ENCODE measurements at regions not wholly inside any gene's neighbourhood (a gene's known extent, or its start where the extent isn't known, plus 50 kb on each side); places are given as distances from the start of the nearest gene placed in this dataset.
A peak's percentile ranks its signal among the peaks of the same experiment; 100 is the strongest.

GRCh38 chr3:62938583-62938982 is 63.4 kb upstream of the CADPS start:
- TF ChIP-seq CTCF (IDR thresholded peaks at IDR 0.05): no peak
- H3K4me3 Mint-ChIP-seq (ENCODE audit: unreplicated experiment): no peak overlapping the region
- H3K9me3 Mint-ChIP-seq (ENCODE audit: low read depth): peaks cover 12% of the 10 kb centered on the region
- H3K36me3 Mint-ChIP-seq (ENCODE audit: low read depth): no peaks in the 10 kb centered on the region
- H3K27me3 Mint-ChIP-seq (ENCODE audit: low read depth): no peaks in the 10 kb centered on the region
- no peak for DNase-seq (ENCODE audit: low spot score)
- H3K4me1 Mint-ChIP-seq (ENCODE audit: low read depth): peaks cover 4% of the 10 kb centered on the region
- no peak overlapping the region for H3K27ac Mint-ChIP-seq (ENCODE audit: unreplicated experiment)

- H3K27me3 Mint-ChIP-seq (ENCODE audit: low read depth): peaks cover 2% of the 10 kb centered on the region
- DNase-seq (ENCODE audit: low spot score): no peak
- peaks cover 12% of the 10 kb centered on the region for H3K9me3 Mint-ChIP-seq (ENCODE audit: low read depth)
- no peak overlapping the region for H3K27ac Mint-ChIP-seq (ENCODE audit: unreplicated experiment)
- H3K4me1 Mint-ChIP-seq (ENCODE audit: low read depth): peaks cover 4% of the 10 kb centered on the region
- TF ChIP-seq CTCF (IDR thresholded peaks at IDR 0.05): no peak
- H3K36me3 Mint-ChIP-seq (ENCODE audit: low read depth): no peaks in the 10 kb centered on the region
- no peak overlapping the region for H3K4me3 Mint-ChIP-seq (ENCODE audit: unreplicated experiment)
These were observed 64.5 kb upstream of the CADPS start for GRCh38 chr3:62939707-62940106.

GRCh38 chr3:62940771-62941563 is 65.8 kb upstream of the CADPS start:
- H3K4me3 Mint-ChIP-seq (ENCODE audit: unreplicated experiment): peak overlapping the region; percentile 21
- peaks cover 2% of the 10 kb centered on the region for H3K27me3 Mint-ChIP-seq (ENCODE audit: low read depth)
- peaks cover 12% of the 10 kb centered on the region for H3K9me3 Mint-ChIP-seq (ENCODE audit: low read depth)
- no peaks in the 10 kb centered on the region for H3K36me3 Mint-ChIP-seq (ENCODE audit: low read depth)
- no peak for DNase-seq (ENCODE audit: low spot score)
- TF ChIP-seq CTCF (IDR thresholded peaks at IDR 0.05): no peak
- peaks cover 4% of the 10 kb centered on the region for H3K4me1 Mint-ChIP-seq (ENCODE audit: low read depth)
- H3K27ac Mint-ChIP-seq (ENCODE audit: unreplicated experiment): peak overlapping the region; percentile 77

GRCh38 chr3:62942227-62942626 is 67.0 kb upstream of the CADPS start:
- Mint-ChIP-seq H3K9me3 (ENCODE audit: low read depth) (peaks cover 12% of the 10 kb centered on the region), H3K27me3 (ENCODE audit: low read depth) (peaks cover 2% of the 10 kb centered on the region), H3K4me3 (ENCODE audit: unreplicated experiment) (no peak overlapping the region), H3K4me1 (ENCODE audit: low read depth) (peaks cover 4% of the 10 kb centered on the region), H3K36me3 (ENCODE audit: low read depth) (no peaks in the 10 kb centered on the region), H3K27ac (ENCODE audit: unreplicated experiment) (no peak overlapping the region)
- DNase-seq (ENCODE audit: low spot score): no peak
- TF ChIP-seq CTCF (IDR thresholded peaks at IDR 0.05): no peak

- Mint-ChIP-seq H3K4me3 (ENCODE audit: unreplicated experiment) (no peak overlapping the region), H3K9me3 (ENCODE audit: low read depth) (peaks cover 12% of the 10 kb centered on the region), H3K27ac (ENCODE audit: unreplicated experiment) (no peak overlapping the region), H3K27me3 (ENCODE audit: low read depth) (peaks cover 2% of the 10 kb centered on the region), H3K36me3 (ENCODE audit: low read depth) (no peaks in the 10 kb centered on the region), H3K4me1 (ENCODE audit: low read depth) (peaks cover 4% of the 10 kb centered on the region)
- no peak for TF ChIP-seq CTCF (IDR thresholded peaks at IDR 0.05)
- no peak for DNase-seq (ENCODE audit: low spot score)
These were observed 67.5 kb upstream of the CADPS start for GRCh38 chr3:62942764-62943163.
